ENCODE measurements at regions not wholly inside any gene's neighbourhood (a gene's known extent, or its start where the extent isn't known, plus 50 kb on each side); places are given as distances from the start of the nearest gene placed in this dataset.

- TF ChIP-seq CTCF (IDR thresholded peaks at IDR 0.05; ENCODE audit: low read depth, low read length) (no peak), EZH2phosphoT487 (IDR thresholded peaks at IDR 0.05; ENCODE audit: low read depth) (no peak)
Observed at GRCh38 chr15:61459785-61460707, 230.9 kb upstream of the RORA start.

Data from OCI-LY3 (cell line).